Skeletal muscle satellite cell (primary cell): ENCODE measurements at regions not wholly inside any gene's neighbourhood (a gene's known extent, or its start where the extent isn't known, plus 50 kb on each side); places are given as distances from the start of the nearest gene placed in this dataset.

Source experiments
- H3K27me3 ChIP-seq: 2 replicates; pipeline ENCODE4 v1.7.0; 2013; ENCODE audit warnings: low read length; ENCODE audit not compliant: control insufficient read depth, insufficient read depth
- H3K36me3 ChIP-seq: 2 replicates; pipeline ENCODE4 v1.7.0; 2013; ENCODE audit warnings: mild to moderate bottlenecking, control low read depth, low read length; ENCODE audit not compliant: insufficient read depth
- H3K4me1 ChIP-seq: 2 replicates; pipeline ENCODE4 v1.7.0; 2013; ENCODE audit warnings: low read length; ENCODE audit not compliant: control insufficient read depth, insufficient read depth
- H3K4me2 ChIP-seq: 2 replicates; pipeline ENCODE4 v1.7.0; 2013; ENCODE audit warnings: mild to moderate bottlenecking, low read length
- H3K4me3 ChIP-seq: 2 replicates; pipeline ENCODE4 v1.7.0; 2013; ENCODE audit warnings: low read length
- H3K9ac ChIP-seq: 2 replicates; pipeline ENCODE4 v1.7.0; 2013; ENCODE audit warnings: mild to moderate bottlenecking, low read depth, low read length, moderate library complexity
- H3K9me3 ChIP-seq: replicated peaks from 2 replicates; pipeline ENCODE4 v1.7.0; 2013; ENCODE audit warnings: mild to moderate bottlenecking, control low read depth, low read length

DNA sequence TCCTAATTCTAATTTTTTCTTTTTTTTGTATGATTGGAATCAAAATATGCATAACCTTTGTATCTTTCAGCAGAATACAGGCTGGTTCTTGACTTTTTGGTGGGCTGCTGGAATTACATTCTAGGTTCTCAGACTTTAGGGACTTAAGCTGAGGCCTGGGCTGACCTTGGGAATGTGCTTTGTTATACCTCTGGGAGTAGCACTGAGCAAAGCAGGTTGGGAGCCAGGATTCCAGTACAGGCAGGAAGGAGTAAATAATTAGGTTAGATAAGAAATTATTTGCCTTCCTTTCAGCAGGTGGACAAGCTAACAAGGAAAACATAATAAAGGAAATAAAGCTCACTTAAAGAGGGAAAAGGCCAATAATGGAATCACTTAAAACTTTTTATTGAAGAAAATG is 49.9 kb upstream of the SLC4A4 start:
- no peaks in the 10 kb centered on the region for H3K27me3 ChIP-seq
- H3K4me3 ChIP-seq: no peak overlapping the region
- H3K4me1 ChIP-seq: peaks cover 22% of the 10 kb centered on the region
- H3K9me3 ChIP-seq: no peaks in the 10 kb centered on the region
- no peak overlapping the region for H3K4me2 ChIP-seq
- no peaks in the 10 kb centered on the region for H3K36me3 ChIP-seq
- H3K9ac ChIP-seq: no peak overlapping the region
